SK-N-SH (cell line): ENCODE measurements at regions not wholly inside any gene's neighbourhood (a gene's known extent, or its start where the extent isn't known, plus 50 kb on each side); places are given as distances from the start of the nearest gene placed in this dataset.

ENCODE experiments used
- CTCF ChIA-PET: fragments of 300-600, 350-600 bp; formaldehyde crosslinking; extraction: SDS; loops from one replicate; lab custom pipeline; 2021; lab: Yijun Ruan, JAX
- POLR2A ChIA-PET: fragments of 350-600 bp; sonication (Branson Sonifier 250); formaldehyde crosslinking; extraction: SDS; loops from one replicate; lab custom pipeline; 2020; ENCODE audit warnings: antibody characterized with exemption, inconsistent platforms; lab: Yijun Ruan, JAX
- DNase-seq: peaks from one replicate; pipeline ENCODE4 v3.0.0; 2012
- H2AFZ ChIP-seq: fragments of 200-600 bp; sonication (generic); 2 replicates; pipeline ENCODE4 v1.8.1; 2016; ENCODE audit warnings: antibody characterized with exemption, mild to moderate bottlenecking, low read depth
- H3F3A ChIP-seq: fragments of 200-600 bp; sonication (generic); replicated peaks from 2 replicates; pipeline ENCODE3; 2016; ENCODE audit warnings: antibody characterized with exemption, mild to moderate bottlenecking; ENCODE audit not compliant: insufficient read depth
- H3K27ac ChIP-seq, 2 experiments: fragments of 200-500 bp in 1 of 2; fragments of 200-600 bp in 1 of 2; sonication (Bioruptor generic) in 1 of 2; sonication (generic), shearing (Covaris generic) in 1 of 2; 2 replicates each; pipeline versions ENCODE4 v1.5.1 to v1.6.1; 2014 to 2016; ENCODE audit warnings: low read depth in 2 of 2, inconsistent platforms in 1 of 2, low read length in 1 of 2, mild to moderate bottlenecking in 1 of 2, mixed read lengths in 1 of 2
- H3K27me3 ChIP-seq: fragments of 200-600 bp; sonication (generic), shearing (Covaris generic); 2 replicates; pipeline ENCODE4 v1.6.1; 2016; ENCODE audit warnings: mixed run types; ENCODE audit not compliant: insufficient read depth
- H3K36me3 ChIP-seq, 2 experiments: fragments of 200-500 bp in 1 of 2; fragments of 200-600 bp in 1 of 2; sonication (Bioruptor generic) in 1 of 2; sonication (generic) in 1 of 2; replicated peaks in 1 of 2; 2 replicates each; pipeline versions ENCODE3 to v1.5.1; 2014 to 2016; ENCODE audit warnings: low read length in 1 of 2, mild to moderate bottlenecking in 1 of 2; ENCODE audit not compliant: insufficient read depth in 2 of 2, control insufficient read depth in 1 of 2
- H3K4me1 ChIP-seq, 2 experiments: fragments of 200-500 bp in 1 of 2; fragments of 200-600 bp in 1 of 2; sonication (Bioruptor generic) in 1 of 2; sonication (generic), shearing (Covaris generic) in 1 of 2; 2 replicates each; pipeline versions ENCODE4 v1.5.1 to v1.6.1; 2014 to 2016; ENCODE audit warnings: low read depth in 1 of 2, low read length in 1 of 2, mixed run types in 1 of 2; ENCODE audit not compliant: insufficient read depth in 2 of 2, control insufficient read depth in 1 of 2
- H3K4me2 ChIP-seq: fragments of 200-600 bp; sonication (generic), shearing (Covaris generic); 2 replicates; pipeline ENCODE4 v1.6.1; 2017; ENCODE audit warnings: mixed run types
- H3K4me3 ChIP-seq, 2 experiments: fragments of 200-500 bp in 1 of 2; fragments of 200-600 bp in 1 of 2; sonication (Bioruptor generic) in 1 of 2; sonication (generic), shearing (Covaris generic) in 1 of 2; 2 replicates each; pipeline versions ENCODE4 v1.5.1 to v1.8.1; 2014 to 2016; ENCODE audit warnings: low read depth in 2 of 2, inconsistent platforms in 1 of 2, low read length in 1 of 2, mild to moderate bottlenecking in 1 of 2, mixed read lengths in 1 of 2, moderate library complexity in 1 of 2
- H3K79me2 ChIP-seq: fragments of 200-600 bp; sonication (generic); 2 replicates; pipeline ENCODE4 v1.8.1; 2017; ENCODE audit warnings: mild to moderate bottlenecking; ENCODE audit not compliant: insufficient read depth
- H3K9ac ChIP-seq: fragments of 200-600 bp; sonication (generic); 2 replicates; pipeline ENCODE4 v1.6.1; 2017; ENCODE audit warnings: mixed run types
- H3K9me2 ChIP-seq: fragments of 200-600 bp; sonication (generic); 2 replicates; pipeline ENCODE4 v1.6.1; 2017; ENCODE audit warnings: mixed run types
- H3K9me3 ChIP-seq: fragments of 200-600 bp; sonication (generic); 2 replicates; pipeline ENCODE4 v1.6.1; 2017; ENCODE audit warnings: mixed run types, mild to moderate bottlenecking, moderate library complexity
- H4K20me1 ChIP-seq: fragments of 200-600 bp; sonication (generic); 2 replicates; pipeline ENCODE4 v1.6.1; 2017; ENCODE audit warnings: mild to moderate bottlenecking, mixed run types; ENCODE audit not compliant: insufficient read depth
- EP300 ChIP-seq, 2 experiments: IDR thresholded peaks; 2 replicates each; pipeline versions ENCODE4 v1.4.0 to v1.6.1; 2012; ENCODE audit warnings: borderline replicate concordance in 1 of 2, low read depth in 1 of 2, low read length in 1 of 2
- GABPA ChIP-seq: IDR thresholded peaks from 2 replicates; pipeline ENCODE4 v1.4.0; 2012; ENCODE audit warnings: low read depth, mild to moderate bottlenecking
- JUND ChIP-seq: IDR thresholded peaks from 2 replicates; pipeline ENCODE4 v1.4.0; 2012
- MEF2A ChIP-seq: IDR thresholded peaks from 2 replicates; pipeline ENCODE4 v1.4.0; 2012; ENCODE audit warnings: low read depth, borderline replicate concordance
- MXI1 ChIP-seq: IDR thresholded peaks from 2 replicates; pipeline ENCODE4 v1.6.1; 2012; ENCODE audit warnings: mild to moderate bottlenecking, low read depth, low read length, improper control_type of control experiment
- NRF1 ChIP-seq: IDR thresholded peaks from 2 replicates; pipeline ENCODE4 v1.6.1; 2012; ENCODE audit warnings: low read depth, mild to moderate bottlenecking, low read length
- RFX5 ChIP-seq: IDR thresholded peaks from 2 replicates; pipeline ENCODE4 v1.6.1; 2012; ENCODE audit warnings: mild to moderate bottlenecking, improper control_type of control experiment, low read length
- RXRA ChIP-seq: IDR thresholded peaks from 2 replicates; pipeline ENCODE4 v1.4.0; 2012; ENCODE audit warnings: low read depth, mild to moderate bottlenecking, borderline replicate concordance
- TAF1 ChIP-seq: IDR thresholded peaks from 2 replicates; pipeline ENCODE4 v1.6.1; 2012; ENCODE audit warnings: low read depth, mild to moderate bottlenecking, low read length, moderate library complexity, borderline replicate concordance
- YY1 ChIP-seq: IDR thresholded peaks from 2 replicates; pipeline ENCODE4 v1.4.0; 2012; ENCODE audit warnings: low read depth, mild to moderate bottlenecking
- whole genome bisulfite sequencing: methylation state at CpG from one replicate; pipeline ENCODE4 v1.1.6; 2017; ENCODE audit warnings: low lambda C conversion rate; 5-methylcytosine and 5-hydroxymethylcytosine counted together
- TF ChIP-seq, protein P1 (sequence below): fragments of 200-600 bp; sonication (generic); IDR thresholded peaks from 2 replicates; pipeline ENCODE4 v1.6.1; 2017; ENCODE audit warnings: antibody characterized with exemption, mild to moderate bottlenecking, moderate library complexity
- TF ChIP-seq, protein P2 (sequence below): IDR thresholded peaks from 2 replicates; pipeline ENCODE4 v1.4.0; 2012; ENCODE audit warnings: low read depth, borderline replicate concordance
- TF ChIP-seq, protein P3 (sequence below): fragments of 150-350 bp; IDR thresholded peaks from 2 replicates; pipeline ENCODE4 v1.6.1; 2016; ENCODE audit warnings: mild to moderate bottlenecking, low read depth, low read length
- TF ChIP-seq, protein P4 (sequence below): IDR thresholded peaks from 2 replicates; pipeline ENCODE4 v1.4.0; 2012; ENCODE audit warnings: low read depth, borderline replicate concordance
- TF ChIP-seq, protein P5 (sequence below): fragments of 150-350 bp; IDR thresholded peaks from 2 replicates; pipeline ENCODE4 v1.6.1; 2017; ENCODE audit warnings: antibody characterized with exemption, low read length, low read depth, borderline replicate concordance

DNA sequence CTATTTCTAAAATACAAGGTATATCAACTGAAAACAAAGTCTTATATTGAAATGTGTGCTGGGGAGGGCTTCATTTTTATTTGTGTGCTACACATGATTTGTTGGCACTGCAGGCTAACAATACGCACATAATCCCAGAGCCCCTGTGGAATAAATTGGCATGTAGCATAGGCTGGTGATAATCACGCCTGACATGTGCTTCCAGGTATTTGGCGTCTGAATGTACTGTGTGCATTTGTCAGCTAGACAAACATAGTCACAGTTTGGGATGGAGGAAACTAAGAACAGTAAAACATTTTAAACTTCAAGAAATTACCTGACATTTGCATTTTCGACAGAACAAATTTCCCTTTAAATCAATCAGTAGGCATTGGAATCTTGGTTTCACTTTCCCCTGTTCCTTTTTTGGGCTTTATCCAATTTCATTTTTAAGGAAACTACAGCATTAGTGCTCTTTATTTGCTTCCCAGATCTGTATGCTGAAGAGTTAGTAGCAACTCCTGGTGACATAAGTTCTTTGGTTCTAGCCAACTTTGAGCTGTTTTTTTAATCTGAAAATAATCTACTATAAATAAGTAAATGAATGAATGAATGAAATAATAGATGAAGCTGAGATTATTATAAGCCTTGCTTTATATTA lies 472.3 kb downstream of the PDHA2 start:
- H3K27ac ChIP-seq = no peak overlapping the region
- H3K4me2 ChIP-seq = no peak overlapping the region
- ChIA-PET CTCF (no interaction called here), POLR2A (no interaction called here)
- 72% methylated on average over 4 of the region's 4 CpGs for WGBS
- no peaks in the 10 kb centered on the region for H3F3A ChIP-seq
- no peak overlapping the region for H3K4me3 ChIP-seq
- H2AFZ ChIP-seq = no peak overlapping the region
- no peaks in the 10 kb centered on the region for H3K79me2 ChIP-seq
- no peak overlapping the region for H3K9ac ChIP-seq
- H3K36me3 ChIP-seq = no peaks in the 10 kb centered on the region
- TF ChIP-seq NRF1 (no peak), TAF1 (no peak), YY1 (no peak), RFX5 (no peak), GABPA (no peak), JUND (no peak), RXRA (no peak), MXI1 (no peak), EP300 (IDR thresholded peaks at IDR 0.05; ENCODE audit: borderline replicate concordance in 1 of 2, low read depth in 1 of 2, low read length in 1 of 2) (no peak), MEF2A (no peak)
- TF ChIP-seq, protein P1, sequence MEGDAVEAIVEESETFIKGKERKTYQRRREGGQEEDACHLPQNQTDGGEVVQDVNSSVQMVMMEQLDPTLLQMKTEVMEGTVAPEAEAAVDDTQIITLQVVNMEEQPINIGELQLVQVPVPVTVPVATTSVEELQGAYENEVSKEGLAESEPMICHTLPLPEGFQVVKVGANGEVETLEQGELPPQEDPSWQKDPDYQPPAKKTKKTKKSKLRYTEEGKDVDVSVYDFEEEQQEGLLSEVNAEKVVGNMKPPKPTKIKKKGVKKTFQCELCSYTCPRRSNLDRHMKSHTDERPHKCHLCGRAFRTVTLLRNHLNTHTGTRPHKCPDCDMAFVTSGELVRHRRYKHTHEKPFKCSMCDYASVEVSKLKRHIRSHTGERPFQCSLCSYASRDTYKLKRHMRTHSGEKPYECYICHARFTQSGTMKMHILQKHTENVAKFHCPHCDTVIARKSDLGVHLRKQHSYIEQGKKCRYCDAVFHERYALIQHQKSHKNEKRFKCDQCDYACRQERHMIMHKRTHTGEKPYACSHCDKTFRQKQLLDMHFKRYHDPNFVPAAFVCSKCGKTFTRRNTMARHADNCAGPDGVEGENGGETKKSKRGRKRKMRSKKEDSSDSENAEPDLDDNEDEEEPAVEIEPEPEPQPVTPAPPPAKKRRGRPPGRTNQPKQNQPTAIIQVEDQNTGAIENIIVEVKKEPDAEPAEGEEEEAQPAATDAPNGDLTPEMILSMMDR = no peak
- TF ChIP-seq, protein P2, sequence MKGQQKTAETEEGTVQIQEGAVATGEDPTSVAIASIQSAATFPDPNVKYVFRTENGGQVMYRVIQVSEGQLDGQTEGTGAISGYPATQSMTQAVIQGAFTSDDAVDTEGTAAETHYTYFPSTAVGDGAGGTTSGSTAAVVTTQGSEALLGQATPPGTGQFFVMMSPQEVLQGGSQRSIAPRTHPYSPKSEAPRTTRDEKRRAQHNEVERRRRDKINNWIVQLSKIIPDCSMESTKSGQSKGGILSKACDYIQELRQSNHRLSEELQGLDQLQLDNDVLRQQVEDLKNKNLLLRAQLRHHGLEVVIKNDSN = no peak
- TF ChIP-seq, protein P3, sequence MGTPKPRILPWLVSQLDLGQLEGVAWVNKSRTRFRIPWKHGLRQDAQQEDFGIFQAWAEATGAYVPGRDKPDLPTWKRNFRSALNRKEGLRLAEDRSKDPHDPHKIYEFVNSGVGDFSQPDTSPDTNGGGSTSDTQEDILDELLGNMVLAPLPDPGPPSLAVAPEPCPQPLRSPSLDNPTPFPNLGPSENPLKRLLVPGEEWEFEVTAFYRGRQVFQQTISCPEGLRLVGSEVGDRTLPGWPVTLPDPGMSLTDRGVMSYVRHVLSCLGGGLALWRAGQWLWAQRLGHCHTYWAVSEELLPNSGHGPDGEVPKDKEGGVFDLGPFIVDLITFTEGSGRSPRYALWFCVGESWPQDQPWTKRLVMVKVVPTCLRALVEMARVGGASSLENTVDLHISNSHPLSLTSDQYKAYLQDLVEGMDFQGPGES = no peak
- TF ChIP-seq, protein P4, sequence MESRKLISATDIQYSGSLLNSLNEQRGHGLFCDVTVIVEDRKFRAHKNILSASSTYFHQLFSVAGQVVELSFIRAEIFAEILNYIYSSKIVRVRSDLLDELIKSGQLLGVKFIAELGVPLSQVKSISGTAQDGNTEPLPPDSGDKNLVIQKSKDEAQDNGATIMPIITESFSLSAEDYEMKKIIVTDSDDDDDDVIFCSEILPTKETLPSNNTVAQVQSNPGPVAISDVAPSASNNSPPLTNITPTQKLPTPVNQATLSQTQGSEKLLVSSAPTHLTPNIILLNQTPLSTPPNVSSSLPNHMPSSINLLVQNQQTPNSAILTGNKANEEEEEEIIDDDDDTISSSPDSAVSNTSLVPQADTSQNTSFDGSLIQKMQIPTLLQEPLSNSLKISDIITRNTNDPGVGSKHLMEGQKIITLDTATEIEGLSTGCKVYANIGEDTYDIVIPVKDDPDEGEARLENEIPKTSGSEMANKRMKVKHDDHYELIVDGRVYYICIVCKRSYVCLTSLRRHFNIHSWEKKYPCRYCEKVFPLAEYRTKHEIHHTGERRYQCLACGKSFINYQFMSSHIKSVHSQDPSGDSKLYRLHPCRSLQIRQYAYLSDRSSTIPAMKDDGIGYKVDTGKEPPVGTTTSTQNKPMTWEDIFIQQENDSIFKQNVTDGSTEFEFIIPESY = no peak
- TF ChIP-seq, protein P5, sequence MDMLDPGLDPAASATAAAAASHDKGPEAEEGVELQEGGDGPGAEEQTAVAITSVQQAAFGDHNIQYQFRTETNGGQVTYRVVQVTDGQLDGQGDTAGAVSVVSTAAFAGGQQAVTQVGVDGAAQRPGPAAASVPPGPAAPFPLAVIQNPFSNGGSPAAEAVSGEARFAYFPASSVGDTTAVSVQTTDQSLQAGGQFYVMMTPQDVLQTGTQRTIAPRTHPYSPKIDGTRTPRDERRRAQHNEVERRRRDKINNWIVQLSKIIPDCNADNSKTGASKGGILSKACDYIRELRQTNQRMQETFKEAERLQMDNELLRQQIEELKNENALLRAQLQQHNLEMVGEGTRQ = no peak
- TF ChIP-seq, all 33 proteins: peak for 0
- no peaks in the 10 kb centered on the region for H3K9me3 ChIP-seq
- H3K9me2 ChIP-seq = no peaks in the 10 kb centered on the region
- DNase-seq = no peak
- H4K20me1 ChIP-seq = no peaks in the 10 kb centered on the region
- H3K27me3 ChIP-seq = no peaks in the 10 kb centered on the region
- peaks cover 0 to 3% of the 10 kb centered on the region in 2 experiments; a peak in 2 of 4 replicates for H3K4me1 ChIP-seq
